ENCODE measurements at regions not wholly inside any gene's neighbourhood (a gene's known extent, or its start where the extent isn't known, plus 50 kb on each side); places are given as distances from the start of the nearest gene placed in this dataset.
A peak's percentile ranks its signal among the peaks of the same experiment; 100 is the strongest.
"Not testable (repeated sequence)": the region's sequence is repeated elsewhere in the genome, so short reads cannot be mapped to it uniquely, and the experiment has no call there.

GRCh38 chr7:79612022-79612421, 158.6 kb upstream of the MAGI2 start:
- H3K4me3 ChIP-seq = no peak overlapping the region
- TF ChIP-seq, protein P1, sequence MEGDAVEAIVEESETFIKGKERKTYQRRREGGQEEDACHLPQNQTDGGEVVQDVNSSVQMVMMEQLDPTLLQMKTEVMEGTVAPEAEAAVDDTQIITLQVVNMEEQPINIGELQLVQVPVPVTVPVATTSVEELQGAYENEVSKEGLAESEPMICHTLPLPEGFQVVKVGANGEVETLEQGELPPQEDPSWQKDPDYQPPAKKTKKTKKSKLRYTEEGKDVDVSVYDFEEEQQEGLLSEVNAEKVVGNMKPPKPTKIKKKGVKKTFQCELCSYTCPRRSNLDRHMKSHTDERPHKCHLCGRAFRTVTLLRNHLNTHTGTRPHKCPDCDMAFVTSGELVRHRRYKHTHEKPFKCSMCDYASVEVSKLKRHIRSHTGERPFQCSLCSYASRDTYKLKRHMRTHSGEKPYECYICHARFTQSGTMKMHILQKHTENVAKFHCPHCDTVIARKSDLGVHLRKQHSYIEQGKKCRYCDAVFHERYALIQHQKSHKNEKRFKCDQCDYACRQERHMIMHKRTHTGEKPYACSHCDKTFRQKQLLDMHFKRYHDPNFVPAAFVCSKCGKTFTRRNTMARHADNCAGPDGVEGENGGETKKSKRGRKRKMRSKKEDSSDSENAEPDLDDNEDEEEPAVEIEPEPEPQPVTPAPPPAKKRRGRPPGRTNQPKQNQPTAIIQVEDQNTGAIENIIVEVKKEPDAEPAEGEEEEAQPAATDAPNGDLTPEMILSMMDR (IDR thresholded peaks at IDR 0.05) = no peak
- TF ChIP-seq POLR2A (IDR thresholded peaks at IDR 0.05) = no peak
- DNase-seq = no peak

DNA sequence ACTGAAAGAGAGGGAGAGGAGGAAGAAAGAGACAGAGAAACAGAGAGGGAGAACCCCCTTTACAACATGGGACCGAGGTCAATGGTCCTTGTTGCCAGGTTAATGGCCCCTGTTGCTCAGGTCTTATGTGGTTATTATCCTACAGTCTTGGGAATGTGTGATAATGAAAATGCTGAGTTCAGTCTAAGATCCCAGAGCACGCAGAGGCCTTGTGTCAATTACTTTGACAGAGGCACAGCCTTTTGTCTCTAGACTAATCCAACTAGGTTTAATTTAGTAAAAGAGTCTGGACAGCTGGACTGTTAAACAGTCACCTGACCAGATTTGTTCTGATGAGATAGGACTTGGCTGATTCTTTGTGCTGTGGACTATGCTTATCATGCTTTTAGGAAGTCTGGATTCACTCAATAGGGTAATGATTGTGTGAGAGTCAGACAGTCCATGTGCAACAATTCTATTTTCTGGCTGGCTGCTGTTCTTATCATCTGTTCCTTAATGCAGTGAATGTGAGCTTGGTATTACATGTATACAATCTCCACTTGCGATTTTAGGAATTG, 157.4 kb upstream of the MAGI2 start:
- Histone ChIP-seq H3K27me3 (no peaks in the 10 kb centered on the region), H3K27ac (no peak overlapping the region), H3K36me3 (no peaks in the 10 kb centered on the region), H3K9me3 (no peaks in the 10 kb centered on the region), H3K4me3 (no peak overlapping the region), H3K4me1 (no peaks in the 10 kb centered on the region)
- TF ChIP-seq, protein P1 (IDR thresholded peaks at IDR 0.05) = no peak
- TF ChIP-seq POLR2A (IDR thresholded peaks at IDR 0.05) = no peak
- DNase-seq = no peak

More at GRCh38 chr7:79612022-79612421, 158.6 kb upstream of the MAGI2 start:
- H3K4me1 ChIP-seq = no peaks in the 10 kb centered on the region
- H3K9me3 ChIP-seq = no peaks in the 10 kb centered on the region
- H3K27ac ChIP-seq = no peak overlapping the region
- no peaks in the 10 kb centered on the region for H3K36me3 ChIP-seq
- no peaks in the 10 kb centered on the region for H3K27me3 ChIP-seq

DNA sequence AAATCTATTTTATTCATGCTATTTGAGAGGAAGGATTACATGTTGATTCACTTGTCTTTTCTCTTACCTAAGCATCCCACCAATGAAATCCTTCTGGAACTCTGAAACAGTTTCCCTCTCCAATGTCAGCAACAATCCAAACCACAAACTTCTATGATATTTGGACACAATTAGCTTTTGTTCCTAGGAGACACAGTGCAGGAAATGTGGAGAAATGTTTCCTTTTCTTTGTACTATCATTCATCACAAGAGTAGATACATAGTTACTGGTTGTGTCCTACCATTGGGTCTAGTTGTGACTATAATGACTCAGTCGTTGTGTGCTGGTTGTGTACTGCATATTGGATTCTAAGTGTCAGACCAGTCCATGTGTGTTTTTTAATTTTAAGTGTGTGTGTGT, 156.8 kb upstream of the MAGI2 start:
- Histone ChIP-seq H3K36me3 (no peaks in the 10 kb centered on the region), H3K27me3 (no peaks in the 10 kb centered on the region), H3K9me3 (no peaks in the 10 kb centered on the region), H3K27ac (no peak overlapping the region), H3K4me3 (no peak overlapping the region), H3K4me1 (no peaks in the 10 kb centered on the region)
- DNase-seq = no peak
- TF ChIP-seq, protein P1 (IDR thresholded peaks at IDR 0.05) = no peak
- no peak for TF ChIP-seq POLR2A (IDR thresholded peaks at IDR 0.05)

GRCh38 chr7:79608005-79608404, 154.5 kb upstream of the MAGI2 start:
- Histone ChIP-seq H3K36me3 (no peaks in the 10 kb centered on the region), H3K27ac (no peak overlapping the region), H3K4me1 (no peaks in the 10 kb centered on the region), H3K9me3 (no peaks in the 10 kb centered on the region), H3K27me3 (no peaks in the 10 kb centered on the region), H3K4me3 (no peak overlapping the region)
- no peak for TF ChIP-seq POLR2A (IDR thresholded peaks at IDR 0.05)
- TF ChIP-seq, protein P1 (IDR thresholded peaks at IDR 0.05) = no peak
- peak in 1 of 3 donors; percentile 49 for DNase-seq

GRCh38 chr7:79604841-79605240, 151.4 kb upstream of the MAGI2 start:
- no peaks in the 10 kb centered on the region for H3K36me3 ChIP-seq
- no peaks in the 10 kb centered on the region for H3K4me1 ChIP-seq
- TF ChIP-seq, protein P1 (IDR thresholded peaks at IDR 0.05) = no peak
- no peak for TF ChIP-seq POLR2A (IDR thresholded peaks at IDR 0.05)

DNA sequence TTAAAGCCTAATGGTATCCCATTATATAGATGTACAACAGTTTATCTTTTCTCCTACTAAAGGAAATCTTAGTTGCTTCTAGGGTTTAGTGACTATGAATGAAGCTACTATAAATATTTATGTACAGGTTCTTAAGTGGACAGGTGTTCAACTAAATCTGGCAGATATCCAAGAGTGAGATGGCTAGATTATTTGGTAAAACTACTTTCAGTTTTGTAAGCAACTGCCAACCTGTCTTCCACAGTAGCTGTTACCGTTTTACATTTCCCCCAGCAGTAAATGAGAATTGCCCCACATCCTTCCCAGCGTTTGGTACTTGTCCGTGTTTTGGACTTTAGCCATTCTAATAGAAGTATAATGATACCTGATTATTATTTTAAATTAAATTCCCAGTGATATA, 144.9 kb upstream of the MAGI2 start:
- Histone ChIP-seq H3K27me3 (no peaks in the 10 kb centered on the region), H3K4me1 (peaks cover 0 to 7% (median 0%) of the 10 kb centered on the region in 4 donors), H3K4me3 (no peak overlapping the region), H3K27ac (no peak overlapping the region), H3K36me3 (no peaks in the 10 kb centered on the region), H3K9me3 (no peaks in the 10 kb centered on the region)
- TF ChIP-seq, protein P1 (IDR thresholded peaks at IDR 0.05) = no peak
- TF ChIP-seq POLR2A (IDR thresholded peaks at IDR 0.05) = no peak
- DNase-seq = no peak

More at GRCh38 chr7:79604841-79605240, 151.4 kb upstream of the MAGI2 start:
- Histone ChIP-seq H3K27ac (no peak overlapping the region), H3K9me3 (no peaks in the 10 kb centered on the region), H3K4me3 (no peak overlapping the region), H3K27me3 (no peaks in the 10 kb centered on the region)
- DNase-seq = no peak

DNA sequence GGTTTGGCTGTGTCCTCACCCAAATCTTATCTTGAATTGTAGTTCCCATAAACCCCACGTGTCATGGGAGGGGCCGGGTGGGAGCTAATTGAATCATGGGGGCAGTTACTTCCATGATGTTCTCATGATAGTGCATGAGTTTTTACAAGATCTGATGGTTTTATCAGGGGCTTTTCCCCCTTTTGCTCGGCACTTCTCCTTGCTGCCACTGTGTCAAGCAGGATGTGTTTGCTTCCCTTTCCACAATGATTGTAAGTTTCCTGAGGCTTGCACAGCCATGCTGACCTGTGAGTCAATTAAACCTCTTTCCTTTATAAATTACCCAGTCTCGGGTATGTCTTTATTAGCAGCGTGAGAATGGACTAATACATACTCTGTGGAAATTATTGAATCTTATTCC, 141.2 kb upstream of the MAGI2 start:
- H3K27me3 ChIP-seq, H3K27ac ChIP-seq, H3K9me3 ChIP-seq, H3K4me1 ChIP-seq, H3K4me3 ChIP-seq, H3K36me3 ChIP-seq, DNase-seq: not testable (repeated sequence)

Measured in Peyer's patch (tissue), 4 donors.